Liver (tissue), 8 donors: ENCODE measurements at regions not wholly inside any gene's neighbourhood (a gene's known extent, or its start where the extent isn't known, plus 50 kb on each side); places are given as distances from the start of the nearest gene placed in this dataset.

Source experiments
- DNase-seq: peaks from one replicate; pipeline ENCODE4 v3.0.0-alpha.2; 2017; ENCODE audit warnings: low spot score
- H3K27ac ChIP-seq, 2 donors: one replicate each; pipeline ENCODE4 v1.7.0; 2013; ENCODE audit warnings: inconsistent platforms in 2 of 2, low read length in 2 of 2, control low read depth in 1 of 2, low read depth in 1 of 2, mild to moderate bottlenecking in 1 of 2
- H3K27me3 ChIP-seq, 4 donors: one replicate each; pipeline versions ENCODE4 v1.6.1 to v1.7.0; 2013; ENCODE audit warnings: low read length in 3 of 4, inconsistent platforms in 1 of 4, mild to moderate bottlenecking in 1 of 4, moderate library complexity in 1 of 4; ENCODE audit not compliant: control insufficient read depth in 4 of 4, insufficient read depth in 4 of 4
- H3K36me3 ChIP-seq, 4 donors: one replicate each; pipeline versions ENCODE4 v1.6.1 to v1.7.0; 2013; ENCODE audit warnings: low read length in 3 of 4, mild to moderate bottlenecking in 3 of 4, low read depth in 1 of 4, moderate library complexity in 1 of 4; ENCODE audit not compliant: control insufficient read depth in 4 of 4, insufficient read depth in 3 of 4
- H3K4me1 ChIP-seq, 4 donors: one replicate each; pipeline versions ENCODE4 v1.6.1 to v1.7.0; 2013; ENCODE audit warnings: low read length in 3 of 4, mild to moderate bottlenecking in 3 of 4, moderate library complexity in 1 of 4; ENCODE audit not compliant: control insufficient read depth in 4 of 4, insufficient read depth in 4 of 4
- H3K4me3 ChIP-seq, 3 donors: one replicate each; pipeline versions ENCODE4 v1.6.1 to v1.7.0; 2013; ENCODE audit warnings: low read length in 3 of 3, control low read depth in 1 of 3, low read depth in 1 of 3, mild to moderate bottlenecking in 1 of 3
- H3K9ac ChIP-seq, 2 donors: one replicate each; pipeline ENCODE4 v1.7.0; 2013; ENCODE audit warnings: low read length in 2 of 2, mild to moderate bottlenecking in 2 of 2, moderate library complexity in 2 of 2, control low read depth in 1 of 2, low read depth in 1 of 2
- H3K9me3 ChIP-seq, 4 donors: one replicate each; pipeline versions ENCODE4 v1.6.1 to v1.7.0; 2013; ENCODE audit warnings: low read length in 3 of 4; ENCODE audit not compliant: control insufficient read depth in 4 of 4
- CTCF ChIP-seq: fragments of 150-350 bp; IDR thresholded peaks from 2 replicates; pipeline ENCODE4 v1.5.1; 2017; ENCODE audit warnings: improper control_type of control experiment, low read depth, low read length; ENCODE audit not compliant: missing input control
- EGR1 ChIP-seq, 2 donors: IDR thresholded peaks; 2 replicates each; pipeline ENCODE4 v1.6.1; 2016 to 2018; ENCODE audit warnings: antibody characterized with exemption in 2 of 2, low read depth in 2 of 2
- GABPA ChIP-seq, 2 donors: IDR thresholded peaks in 1 of 2; conservative IDR thresholded peaks in 1 of 2; 2 replicates each; pipeline ENCODE4 v1.6.1; 2016; ENCODE audit warnings: antibody characterized with exemption in 2 of 2, mild to moderate bottlenecking in 1 of 2, moderate library complexity in 1 of 2
- JUND ChIP-seq, 2 donors: IDR thresholded peaks; 2 replicates each; pipeline ENCODE4 v1.6.1; 2016; ENCODE audit warnings: antibody characterized with exemption in 2 of 2
- NR2F2 ChIP-seq: IDR thresholded peaks from 2 replicates; pipeline ENCODE4 v1.6.1; 2016; ENCODE audit warnings: antibody characterized with exemption
- REST ChIP-seq: IDR thresholded peaks from 2 replicates; pipeline ENCODE4 v1.6.1; 2016; ENCODE audit warnings: antibody characterized with exemption, mild to moderate bottlenecking
- RXRA ChIP-seq, 2 donors: IDR thresholded peaks; 2 replicates each; pipeline ENCODE4 v1.6.1; 2017 to 2018; ENCODE audit warnings: antibody characterized with exemption in 2 of 2, mild to moderate bottlenecking in 1 of 2
- SP1 ChIP-seq: IDR thresholded peaks from 2 replicates; pipeline ENCODE4 v1.6.1; 2018; ENCODE audit warnings: antibody characterized with exemption, mild to moderate bottlenecking
- YY1 ChIP-seq: IDR thresholded peaks from 2 replicates; pipeline ENCODE4 v1.6.1; 2016; ENCODE audit warnings: antibody characterized with exemption, mild to moderate bottlenecking
- WGBS: extraction: QIAGEN DNeasy Blood & Tissue Kit; methylation state at CpG from one replicate; pipeline ENCODE4 v1.1.7; 2013; 5-methylcytosine and 5-hydroxymethylcytosine counted together
- TF ChIP-seq, protein P1 (sequence below): IDR thresholded peaks from 2 replicates; pipeline ENCODE4 v1.6.1; 2016; ENCODE audit warnings: antibody characterized with exemption
- donor health status: healthy.
- donor health status: healthy.
- donor health status: healthy.
- donor health status: healthy.
- donor health status: healthy.

- Histone ChIP-seq H3K9me3 (no peaks in the 10 kb centered on the region), H3K27ac (no peak overlapping the region), H3K27me3 (no peaks in the 10 kb centered on the region), H3K4me3 (no peak overlapping the region), H3K9ac (no peak overlapping the region), H3K4me1 (no peaks in the 10 kb centered on the region), H3K36me3 (no peaks in the 10 kb centered on the region)
- DNase-seq = no peak
- TF ChIP-seq JUND (IDR thresholded peaks at IDR 0.05) (no peak), REST (no peak)
- WGBS = 64% methylated on average over 3 of the region's 3 CpGs
Observed at GRCh38 chrX:25733148-25733547, 405.0 kb upstream of the MAGEB18 start.

- no peak for DNase-seq
- Histone ChIP-seq H3K9ac (no peak overlapping the region), H3K27ac (no peak overlapping the region), H3K4me1 (no peaks in the 10 kb centered on the region), H3K27me3 (no peaks in the 10 kb centered on the region), H3K4me3 (no peak overlapping the region), H3K9me3 (no peaks in the 10 kb centered on the region), H3K36me3 (no peaks in the 10 kb centered on the region)
- TF ChIP-seq RXRA (IDR thresholded peaks at IDR 0.05) (no peak), JUND (IDR thresholded peaks at IDR 0.05) (no peak), YY1 (no peak)
- TF ChIP-seq, protein P1, sequence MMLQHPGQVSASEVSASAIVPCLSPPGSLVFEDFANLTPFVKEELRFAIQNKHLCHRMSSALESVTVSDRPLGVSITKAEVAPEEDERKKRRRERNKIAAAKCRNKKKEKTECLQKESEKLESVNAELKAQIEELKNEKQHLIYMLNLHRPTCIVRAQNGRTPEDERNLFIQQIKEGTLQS = no peak
Observed at GRCh38 chrX:25737540-25737939, 400.6 kb upstream of the MAGEB18 start.

- Histone ChIP-seq H3K27ac (no peak overlapping the region), H3K9ac (no peak overlapping the region), H3K4me3 (no peak overlapping the region), H3K4me1 (no peaks in the 10 kb centered on the region), H3K36me3 (no peaks in the 10 kb centered on the region), H3K9me3 (no peaks in the 10 kb centered on the region), H3K27me3 (no peaks in the 10 kb centered on the region)
- no peak for DNase-seq
- WGBS = 37% methylated on average over 2 of the region's 2 CpGs
- no peak for TF ChIP-seq CTCF
- TF ChIP-seq EGR1 (IDR thresholded peaks at IDR 0.05; ENCODE audit: low read depth in 2 of 2) = no peak
- TF ChIP-seq NR2F2 = no peak
- TF ChIP-seq RXRA (IDR thresholded peaks at IDR 0.05) = no peak
- TF ChIP-seq, protein P1 = no peak
- no peak for TF ChIP-seq GABPA (IDR thresholded peaks at IDR 0.05 in 1 of 2, conservative IDR thresholded peaks at IDR 0.05 in 1 of 2)
- TF ChIP-seq SP1 = no peak
- no peak for TF ChIP-seq JUND (IDR thresholded peaks at IDR 0.05)
Observed at GRCh38 chrX:25742334-25742733, 395.8 kb upstream of the MAGEB18 start.
